IMR-90 (cell line): ENCODE measurements at regions not wholly inside any gene's neighbourhood (a gene's known extent, or its start where the extent isn't known, plus 50 kb on each side); places are given as distances from the start of the nearest gene placed in this dataset.

Source experiments
- BHLHE40 ChIP-seq: fragments of 150-350 bp; IDR thresholded peaks from 2 replicates; pipeline ENCODE4 v1.6.1; 2016; ENCODE audit warnings: mild to moderate bottlenecking, low read depth, low read length
- CTCF ChIP-seq: conservative IDR thresholded peaks from 2 replicates; pipeline ENCODE4 v1.5.1; 2012; ENCODE audit warnings: mild to moderate bottlenecking, low read depth, low read length, improper control_type of control experiment
- FOS ChIP-seq: fragments of 150-350 bp; IDR thresholded peaks from 2 replicates; pipeline ENCODE4 v1.6.1; 2016; ENCODE audit warnings: low read depth, low read length
- MAZ ChIP-seq: IDR thresholded peaks from 2 replicates; pipeline ENCODE4 v1.6.1; 2012; ENCODE audit warnings: low read depth, mild to moderate bottlenecking, low read length, improper control_type of control experiment, moderate library complexity, borderline replicate concordance
- POLR2A ChIP-seq: IDR thresholded peaks from 2 replicates; pipeline ENCODE4 v1.6.1; 2012; ENCODE audit warnings: mild to moderate bottlenecking, low read depth, low read length
- RAD21 ChIP-seq: IDR thresholded peaks from 2 replicates; pipeline ENCODE4 v1.6.1; 2012; ENCODE audit warnings: low read length, improper control_type of control experiment
- RCOR1 ChIP-seq: IDR thresholded peaks from 2 replicates; pipeline ENCODE4 v1.6.1; 2012; ENCODE audit warnings: mild to moderate bottlenecking, low read length, improper control_type of control experiment; ENCODE audit not compliant: insufficient replicate concordance
- SMC3 ChIP-seq: fragments of 150-350 bp; IDR thresholded peaks from 2 replicates; pipeline ENCODE4 v1.6.1; 2016; ENCODE audit warnings: low read depth, mild to moderate bottlenecking, antibody characterized with exemption, low read length, moderate library complexity

GRCh38 chr1:22245726-22246125 is 102.8 kb upstream of the WNT4 start:
- TF ChIP-seq CTCF (no peak), RAD21 (no peak), MAZ (no peak), POLR2A (no peak), RCOR1 (no peak), FOS (no peak), BHLHE40 (no peak), SMC3 (no peak)
